GM23248 (cell line): ENCODE measurements at regions not wholly inside any gene's neighbourhood (a gene's known extent, or its start where the extent isn't known, plus 50 kb on each side); places are given as distances from the start of the nearest gene placed in this dataset.

Experiments used
- DNase-seq: peaks from one replicate; pipeline ENCODE4 v3.0.0-alpha.2; 2015
- H2AFZ ChIP-seq: fragments of 200-600 bp; sonication (generic); 2 replicates; pipeline ENCODE4 v1.6.1; 2016; ENCODE audit warnings: antibody characterized with exemption
- H3F3A ChIP-seq: fragments of 200-600 bp; sonication (generic); 2 replicates; pipeline ENCODE4 v1.6.1; 2016; ENCODE audit warnings: mild to moderate bottlenecking, antibody characterized with exemption, mixed run types; ENCODE audit not compliant: insufficient read depth
- H3K27ac ChIP-seq: fragments of 200-600 bp; sonication (generic); 2 replicates; pipeline ENCODE4 v1.5.1; 2016; ENCODE audit warnings: mild to moderate bottlenecking
- H3K27me3 ChIP-seq: fragments of 200-600 bp; sonication (generic); replicated peaks from 2 replicates; pipeline ENCODE4 v1.6.1; 2016; ENCODE audit warnings: mild to moderate bottlenecking; ENCODE audit not compliant: insufficient read depth
- H3K36me3 ChIP-seq: fragments of 200-600 bp; sonication (generic); 2 replicates; pipeline ENCODE4 v1.6.1; 2016; ENCODE audit warnings: low read depth, mild to moderate bottlenecking
- H3K4me1 ChIP-seq: fragments of 200-600 bp; sonication (generic); 2 replicates; pipeline ENCODE4 v1.6.1; 2016; ENCODE audit warnings: mild to moderate bottlenecking; ENCODE audit not compliant: insufficient read depth
- H3K4me2 ChIP-seq: fragments of 200-600 bp; sonication (generic); one replicate; pipeline ENCODE4 v1.6.1; 2016; ENCODE audit warnings: mild to moderate bottlenecking; ENCODE audit not compliant: unreplicated experiment
- H3K4me3 ChIP-seq: fragments of 200-600 bp; sonication (generic); 2 replicates; pipeline ENCODE4 v1.5.1; 2016; ENCODE audit warnings: mild to moderate bottlenecking
- H3K79me2 ChIP-seq: fragments of 200-600 bp; sonication (generic); 2 replicates; pipeline ENCODE4 v1.6.1; 2016; ENCODE audit warnings: mild to moderate bottlenecking; ENCODE audit not compliant: insufficient read depth
- H3K9ac ChIP-seq: fragments of 200-600 bp; sonication (generic); 2 replicates; pipeline ENCODE4 v1.6.1; 2016; ENCODE audit warnings: mild to moderate bottlenecking
- H3K9me2 ChIP-seq: fragments of 200-600 bp; sonication (generic); 2 replicates; pipeline ENCODE4 v1.6.1; 2016; ENCODE audit warnings: mixed run types, mild to moderate bottlenecking, moderate library complexity; ENCODE audit not compliant: insufficient read depth
- H3K9me3 ChIP-seq: fragments of 200-600 bp; sonication (generic); one replicate; pipeline ENCODE4 v1.6.1; 2017; ENCODE audit warnings: low read depth
- H4K20me1 ChIP-seq: fragments of 200-600 bp; sonication (generic); 2 replicates; pipeline ENCODE4 v1.6.0; 2016; ENCODE audit not compliant: insufficient read depth
- EZH2 ChIP-seq: fragments of 200-600 bp; sonication (generic); IDR thresholded peaks from 2 replicates; pipeline ENCODE4 v1.6.1; 2018; ENCODE audit warnings: antibody characterized with exemption, mild to moderate bottlenecking; ENCODE audit not compliant: insufficient read depth, poor library complexity, severe bottlenecking
- EZH2phosphoT487 ChIP-seq: fragments of 200-600 bp; sonication (generic); IDR thresholded peaks from 2 replicates; pipeline ENCODE4 v1.6.1; 2018; ENCODE audit warnings: antibody characterized with exemption, moderate library complexity, mild to moderate bottlenecking, low read depth; ENCODE audit not compliant: insufficient read depth
- WGBS, 2 experiments: methylation state at CpG; one replicate each; pipeline ENCODE4 v1.1.6; 2015 to 2017; ENCODE audit warnings: low lambda C conversion rate in 2 of 2, low coverage in 1 of 2; ENCODE audit errors: missing lambda C conversion rate in 2 of 2; 5-methylcytosine and 5-hydroxymethylcytosine counted together
- in situ Hi-C: fragments of 300-500 bp; cut with MboI; formaldehyde crosslinking; loops from 2 replicates; pipeline ENCODE4 v1.15.0; 2020

DNA sequence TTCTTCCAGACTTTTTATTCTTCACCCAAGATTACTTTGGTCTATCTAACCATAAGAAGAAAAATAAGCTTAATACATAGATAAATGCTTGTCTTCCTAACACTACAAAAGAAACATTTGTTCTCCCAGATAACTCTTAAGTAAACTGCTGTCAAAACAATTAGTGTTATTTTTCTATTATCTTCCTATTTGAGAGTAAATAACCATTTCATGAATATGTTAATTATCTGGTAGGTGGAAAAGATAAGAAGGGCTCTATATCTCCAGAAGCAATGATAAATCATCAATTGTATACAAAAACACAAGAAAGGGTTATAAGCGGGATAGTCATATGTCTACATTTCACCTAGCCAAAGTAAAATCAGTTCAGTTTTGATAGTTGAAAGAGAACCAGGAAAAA, 180.4 kb downstream of the ZIC3 start:
- H3K4me1 ChIP-seq: no peaks in the 10 kb centered on the region
- TF ChIP-seq EZH2 (no peak), EZH2phosphoT487 (no peak)
- H3K9me3 ChIP-seq: no peaks in the 10 kb centered on the region
- no peaks in the 10 kb centered on the region for H4K20me1 ChIP-seq
- no peak overlapping the region for H2AFZ ChIP-seq
- H3K4me2 ChIP-seq: no peak overlapping the region
- H3K9me2 ChIP-seq: no peaks in the 10 kb centered on the region
- H3K36me3 ChIP-seq: no peaks in the 10 kb centered on the region
- in situ Hi-C loops: no loop called here
- no peaks in the 10 kb centered on the region for H3K27me3 ChIP-seq
- DNase-seq: no peak
- no peak overlapping the region for H3K9ac ChIP-seq
- WGBS, 2 experiments: 42 to 61% methylated on average over 1 of the region's 1 CpG
- no peaks in the 10 kb centered on the region for H3K79me2 ChIP-seq
- H3K4me3 ChIP-seq: no peak overlapping the region
- no peak overlapping the region for H3K27ac ChIP-seq
- H3F3A ChIP-seq: no peaks in the 10 kb centered on the region

GRCh38 chrX:137747244-137748043, 181.5 kb downstream of the ZIC3 start:
- no peak for TF ChIP-seq EZH2phosphoT487
- TF ChIP-seq EZH2: no peak
- Histone ChIP-seq H3K4me2 (no peak overlapping the region), H3K27me3 (no peaks in the 10 kb centered on the region), H3K4me3 (no peak overlapping the region), H3K79me2 (no peaks in the 10 kb centered on the region), H2AFZ (no peak overlapping the region), H3F3A (no peaks in the 10 kb centered on the region), H3K9ac (no peak overlapping the region), H3K27ac (no peak overlapping the region), H4K20me1 (no peaks in the 10 kb centered on the region), H3K9me3 (no peaks in the 10 kb centered on the region), H3K4me1 (no peaks in the 10 kb centered on the region), H3K36me3 (no peaks in the 10 kb centered on the region), H3K9me2 (no peaks in the 10 kb centered on the region)
- WGBS, 2 experiments: 22 to 25% methylated on average over 14 of the region's 14 CpGs
- no peak for DNase-seq
- in situ Hi-C loops: no loop called here

DNA sequence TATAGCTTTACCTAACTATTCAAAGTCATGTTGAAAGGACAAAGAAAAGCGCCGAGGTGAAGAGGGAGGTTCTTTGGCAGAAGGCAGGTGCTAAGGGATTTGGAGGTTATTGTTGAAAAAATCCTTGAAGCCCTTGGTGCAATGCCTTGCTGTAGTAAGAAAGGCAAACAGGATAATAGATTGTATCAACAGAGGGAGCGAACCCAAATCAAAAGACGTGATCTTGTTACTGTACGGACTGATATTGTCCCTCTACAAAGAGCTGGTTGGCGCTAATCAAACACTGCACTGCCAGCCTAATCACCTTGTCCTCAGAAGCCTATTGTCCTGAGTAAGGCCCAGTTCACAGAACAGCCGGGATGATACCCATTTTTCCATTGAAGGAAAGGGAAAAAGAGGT, 182.9 kb downstream of the ZIC3 start:
- Histone ChIP-seq H3K4me2 (no peak overlapping the region), H4K20me1 (no peaks in the 10 kb centered on the region), H3F3A (no peaks in the 10 kb centered on the region), H3K9me3 (no peaks in the 10 kb centered on the region), H3K79me2 (no peaks in the 10 kb centered on the region), H3K9ac (no peak overlapping the region), H3K27ac (no peak overlapping the region), H2AFZ (no peak overlapping the region), H3K4me1 (no peaks in the 10 kb centered on the region), H3K9me2 (no peaks in the 10 kb centered on the region), H3K36me3 (no peaks in the 10 kb centered on the region), H3K27me3 (no peaks in the 10 kb centered on the region), H3K4me3 (no peak overlapping the region)
- no peak for DNase-seq
- no peak for TF ChIP-seq EZH2phosphoT487
- TF ChIP-seq EZH2: no peak
- in situ Hi-C loops: no loop called here
- WGBS, 2 experiments: 31 to 42% methylated on average over 6 to 7 of the region's 7 CpGs

DNA sequence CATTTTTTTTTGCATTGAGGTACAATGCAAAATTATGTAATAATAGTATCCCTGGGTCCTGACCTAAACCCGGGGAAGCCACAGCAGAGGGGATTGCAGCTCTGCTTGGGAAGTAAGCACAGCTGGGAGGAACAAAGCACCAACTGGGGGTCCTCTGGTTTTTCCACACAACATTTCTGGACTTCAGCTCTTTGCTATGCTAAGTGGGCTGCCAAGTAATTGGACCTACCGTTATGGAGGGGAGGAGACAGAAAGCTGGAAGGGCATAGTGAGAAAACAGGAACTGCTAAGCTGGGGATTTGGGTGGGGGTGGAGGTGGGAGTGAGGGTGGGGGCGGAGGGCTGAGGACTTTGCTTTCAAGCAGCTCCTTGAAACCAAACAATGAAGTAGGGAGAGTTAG, 183.3 kb downstream of the ZIC3 start:
- H2AFZ ChIP-seq: no peak overlapping the region
- no peaks in the 10 kb centered on the region for H3K9me2 ChIP-seq
- H3K9ac ChIP-seq: no peak overlapping the region
- H3K27me3 ChIP-seq: no peaks in the 10 kb centered on the region
- WGBS, 2 experiments: 7% methylated on average over 3 of the region's 3 CpGs; no CpG with 5 or more reads in 1 of the 2 experiments
- in situ Hi-C loops: no loop called here
- H4K20me1 ChIP-seq: no peaks in the 10 kb centered on the region
- no peak for DNase-seq
- no peak for TF ChIP-seq EZH2phosphoT487
- TF ChIP-seq EZH2: no peak
- H3K9me3 ChIP-seq: no peaks in the 10 kb centered on the region
- no peaks in the 10 kb centered on the region for H3K79me2 ChIP-seq
- H3K4me3 ChIP-seq: no peak overlapping the region
- H3K27ac ChIP-seq: no peak overlapping the region
- no peaks in the 10 kb centered on the region for H3K36me3 ChIP-seq
- H3K4me1 ChIP-seq: no peaks in the 10 kb centered on the region
- no peaks in the 10 kb centered on the region for H3F3A ChIP-seq
- H3K4me2 ChIP-seq: no peak overlapping the region

DNA sequence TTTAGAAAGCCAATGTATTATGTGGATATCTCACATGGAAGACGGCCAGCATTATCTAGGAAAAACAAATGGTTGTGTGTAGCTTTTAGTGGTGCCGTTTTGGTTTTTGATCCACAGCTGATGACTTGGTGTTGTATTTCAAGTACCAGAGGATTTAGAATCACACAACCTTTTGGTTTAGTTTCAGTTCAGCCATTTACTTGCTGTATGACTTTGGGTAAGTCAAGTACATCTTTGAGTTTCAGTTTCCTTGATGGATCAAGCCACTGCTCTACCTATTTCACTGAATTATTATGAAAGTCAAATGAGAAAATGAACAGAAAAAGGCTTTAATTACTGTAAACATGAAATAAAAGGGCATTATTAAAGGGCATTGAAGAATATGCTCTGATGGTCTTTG, 205.6 kb downstream of the ZIC3 start:
- no peak for DNase-seq
- WGBS, 2 experiments: 0 to 11% methylated on average over 2 of the region's 2 CpGs
- Histone ChIP-seq H4K20me1 (no peaks in the 10 kb centered on the region), H3K4me2 (no peak overlapping the region), H2AFZ (no peak overlapping the region), H3K4me3 (no peak overlapping the region), H3K4me1 (no peaks in the 10 kb centered on the region), H3K9me3 (no peaks in the 10 kb centered on the region), H3K27ac (no peak overlapping the region), H3K79me2 (no peaks in the 10 kb centered on the region), H3K9ac (no peak overlapping the region), H3K36me3 (no peaks in the 10 kb centered on the region), H3K9me2 (no peaks in the 10 kb centered on the region), H3K27me3 (no peaks in the 10 kb centered on the region), H3F3A (no peaks in the 10 kb centered on the region)
- TF ChIP-seq EZH2 (no peak), EZH2phosphoT487 (no peak)
- in situ Hi-C loops: no loop called here
